Renal cortex interstitium (tissue), 11 donors: ENCODE measurements at regions not wholly inside any gene's neighbourhood (a gene's known extent, or its start where the extent isn't known, plus 50 kb on each side); places are given as distances from the start of the nearest gene placed in this dataset.
A peak's percentile ranks its signal among the peaks of the same experiment; 100 is the strongest.

Experiments
- DNase-seq, 11 donors: peaks; one replicate each; pipeline ENCODE4 v3.0.0-alpha.2; 2013; ENCODE audit warnings: low read depth in 9 of 11, low spot score in 4 of 11; ENCODE audit errors: extremely low read depth in 1 of 11

- no peak for DNase-seq
These were observed 317.5 kb downstream of the KCNC2 start for GRCh38 chr12:74892057-74892633.

- no peak for DNase-seq
These were observed 313.5 kb downstream of the KCNC2 start for GRCh38 chr12:74896186-74896585.

GRCh38 chr12:74897425-74898211, 312.0 kb downstream of the KCNC2 start:
- DNase-seq: no peak

GRCh38 chr12:74899031-74899829, 310.4 kb downstream of the KCNC2 start:
- DNase-seq: no peak

GRCh38 chr12:74900232-74900631, 309.4 kb downstream of the KCNC2 start:
- DNase-seq: no peak

GRCh38 chr12:74903522-74903921, 306.1 kb downstream of the KCNC2 start:
- DNase-seq: no peak

- DNase-seq: no peak
These were observed 303.4 kb downstream of the KCNC2 start for GRCh38 chr12:74906224-74906623.

- DNase-seq: no peak
These were observed 298.8 kb downstream of the KCNC2 start for GRCh38 chr12:74910831-74911230.

GRCh38 chr12:74914378-74914777, 295.3 kb downstream of the KCNC2 start:
- DNase-seq: no peak

- no peak for DNase-seq
These were observed 293.9 kb downstream of the KCNC2 start for GRCh38 chr12:74915718-74916117.

- DNase-seq: no peak
These were observed 291.9 kb downstream of the KCNC2 start for GRCh38 chr12:74917743-74918142.

- no peak for DNase-seq
These were observed 291.3 kb downstream of the KCNC2 start for GRCh38 chr12:74918291-74918690.

GRCh38 chr12:74922117-74922516, 287.5 kb downstream of the KCNC2 start:
- DNase-seq: no peak

- no peak for DNase-seq
These were observed 287.0 kb downstream of the KCNC2 start for GRCh38 chr12:74922642-74923041.

GRCh38 chr12:74941670-74942069, 268.0 kb downstream of the KCNC2 start:
- DNase-seq: no peak

- DNase-seq: peak in 2 of 11 donors; percentile 14 to 26
These were observed 263.9 kb downstream of the KCNC2 start for GRCh38 chr12:74945771-74946198.

GRCh38 chr12:74953697-74954096, 255.9 kb downstream of the KCNC2 start:
- no peak for DNase-seq

- no peak for DNase-seq
These were observed 252.4 kb downstream of the KCNC2 start for GRCh38 chr12:74957231-74957630.

- DNase-seq: no peak
These were observed 252.0 kb downstream of the KCNC2 start for GRCh38 chr12:74957634-74958033.

GRCh38 chr12:74959657-74960056, 250.0 kb downstream of the KCNC2 start:
- DNase-seq: no peak
